ENCODE measurements at regions not wholly inside any gene's neighbourhood (a gene's known extent, or its start where the extent isn't known, plus 50 kb on each side); places are given as distances from the start of the nearest gene placed in this dataset.
A peak's percentile ranks its signal among the peaks of the same experiment; 100 is the strongest.
"Not testable (repeated sequence)": the region's sequence is repeated elsewhere in the genome, so short reads cannot be mapped to it uniquely, and the experiment has no call there.

- DNase-seq = no peak
- 79 to 81% methylated on average over 13 of the region's 13 CpGs for WGBS, 2 donors
These were observed 93.5 kb downstream of the TMEM18 start for GRCh38 chr2:583666-584065.

GRCh38 chr2:582792-583528, 94.2 kb downstream of the TMEM18 start:
- H3K9me3 ChIP-seq = no peaks in the 10 kb centered on the region
- peak in 1 of 2 donors; percentile 15 for DNase-seq
- 90 to 93% methylated on average over 54 of the region's 54 CpGs for WGBS, 2 donors
- no peak overlapping the region for H3K4me3 ChIP-seq
- no peak for ATAC-seq (ENCODE audit: low FRiP score in 2 of 2)
- TF ChIP-seq POLR2AphosphoS5 (IDR thresholded peaks at IDR 0.05) (no peak), POLR2A (IDR thresholded peaks at IDR 0.05) (no peak), CTCF (IDR thresholded peaks at IDR 0.05) (no peak), EP300 (IDR thresholded peaks at IDR 0.05) (no peak)
- no peaks in the 10 kb centered on the region for H3K36me3 ChIP-seq
- H3K4me1 ChIP-seq = no peaks in the 10 kb centered on the region
- no peaks in the 10 kb centered on the region for H3K27me3 ChIP-seq
- H3K27ac ChIP-seq = no peak overlapping the region

More at GRCh38 chr2:583666-584065, 93.5 kb downstream of the TMEM18 start:
- Histone ChIP-seq H3K27me3 (no peaks in the 10 kb centered on the region), H3K9me3 (no peaks in the 10 kb centered on the region), H3K36me3 (no peaks in the 10 kb centered on the region), H3K4me1 (no peaks in the 10 kb centered on the region), H3K4me3 (no peak overlapping the region), H3K27ac (no peak overlapping the region)
- no peak for ATAC-seq (ENCODE audit: low FRiP score in 2 of 2)
- no peak for TF ChIP-seq POLR2A (IDR thresholded peaks at IDR 0.05)
- TF ChIP-seq EP300 (IDR thresholded peaks at IDR 0.05) = no peak

- not testable (repeated sequence) for H3K27me3 ChIP-seq; H3K4me1 ChIP-seq; ATAC-seq (ENCODE audit: low FRiP score in 2 of 2); H3K4me3 ChIP-seq; H3K9me3 ChIP-seq; H3K27ac ChIP-seq; H3K36me3 ChIP-seq
- DNase-seq = peak in 1 of 2 donors; percentile 10
- WGBS, 2 donors = 80 to 93% methylated on average over 11 to 23 of the region's 23 CpGs
These were observed 94.9 kb downstream of the TMEM18 start for GRCh38 chr2:582289-582688.

- Histone ChIP-seq H3K27ac (no peak overlapping the region), H3K27me3 (no peaks in the 10 kb centered on the region), H3K4me1 (no peaks in the 10 kb centered on the region), H3K9me3 (peaks cover 0 to 4% (median 0%) of the 10 kb centered on the region in 4 donors), H3K4me3 (no peak overlapping the region), H3K36me3 (no peaks in the 10 kb centered on the region)
- peak in 1 of 2 donors; percentile 3 for DNase-seq
- WGBS, 2 donors = 67 to 81% methylated on average over 8 of the region's 8 CpGs
- TF ChIP-seq CTCF (IDR thresholded peaks at IDR 0.05) (no peak), POLR2A (IDR thresholded peaks at IDR 0.05) (no peak), POLR2AphosphoS5 (IDR thresholded peaks at IDR 0.05) (no peak), EP300 (IDR thresholded peaks at IDR 0.05) (no peak)
- ATAC-seq (ENCODE audit: low FRiP score in 2 of 2) = no peak
These were observed 97.2 kb downstream of the TMEM18 start for GRCh38 chr2:579961-580360.

- Histone ChIP-seq H3K27me3 (no peaks in the 10 kb centered on the region), H3K4me3 (no peak overlapping the region), H3K36me3 (no peaks in the 10 kb centered on the region), H3K27ac (no peak overlapping the region), H3K9me3 (peaks cover 0 to 4% (median 0%) of the 10 kb centered on the region in 4 donors), H3K4me1 (no peaks in the 10 kb centered on the region)
- ATAC-seq (ENCODE audit: low FRiP score in 2 of 2) (no peak), DNase-seq (no peak)
- TF ChIP-seq CTCF (IDR thresholded peaks at IDR 0.05) (no peak), POLR2A (IDR thresholded peaks at IDR 0.05) (no peak), POLR2AphosphoS5 (IDR thresholded peaks at IDR 0.05) (no peak), EP300 (IDR thresholded peaks at IDR 0.05) (no peak)
- 87 to 91% methylated on average over 9 of the region's 9 CpGs for WGBS, 2 donors
These were observed 97.8 kb downstream of the TMEM18 start for GRCh38 chr2:579351-579886.

- no peaks in the 10 kb centered on the region for H3K27me3 ChIP-seq
- H3K36me3 ChIP-seq = no peaks in the 10 kb centered on the region
- peaks cover 0 to 4% (median under 1%) of the 10 kb centered on the region in 4 donors for H3K9me3 ChIP-seq
- TF ChIP-seq CTCF (IDR thresholded peaks at IDR 0.05) (no peak), EP300 (IDR thresholded peaks at IDR 0.05) (no peak), POLR2AphosphoS5 (IDR thresholded peaks at IDR 0.05) (no peak), POLR2A (IDR thresholded peaks at IDR 0.05) (no peak)
- DNase-seq (no peak), ATAC-seq (ENCODE audit: low FRiP score in 2 of 2) (no peak)
- H3K4me1 ChIP-seq = no peaks in the 10 kb centered on the region
- no peak overlapping the region for H3K4me3 ChIP-seq
- no peak overlapping the region for H3K27ac ChIP-seq
These were observed 100.9 kb downstream of the TMEM18 start for GRCh38 chr2:576292-576691.

Data from upper lobe of left lung (tissue), 6 donors.